IPS-NIHi7 (cell line): ENCODE measurements at regions not wholly inside any gene's neighbourhood (a gene's known extent, or its start where the extent isn't known, plus 50 kb on each side); places are given as distances from the start of the nearest gene placed in this dataset.
"Not testable (repeated sequence)": the region's sequence is repeated elsewhere in the genome, so short reads cannot be mapped to it uniquely, and the experiment has no call there.

Source experiments
- DNase-seq: peaks from one replicate; pipeline ENCODE4 v3.0.0; 2012; ENCODE audit warnings: mixed read lengths; ENCODE audit errors: extremely low spot score

DNA sequence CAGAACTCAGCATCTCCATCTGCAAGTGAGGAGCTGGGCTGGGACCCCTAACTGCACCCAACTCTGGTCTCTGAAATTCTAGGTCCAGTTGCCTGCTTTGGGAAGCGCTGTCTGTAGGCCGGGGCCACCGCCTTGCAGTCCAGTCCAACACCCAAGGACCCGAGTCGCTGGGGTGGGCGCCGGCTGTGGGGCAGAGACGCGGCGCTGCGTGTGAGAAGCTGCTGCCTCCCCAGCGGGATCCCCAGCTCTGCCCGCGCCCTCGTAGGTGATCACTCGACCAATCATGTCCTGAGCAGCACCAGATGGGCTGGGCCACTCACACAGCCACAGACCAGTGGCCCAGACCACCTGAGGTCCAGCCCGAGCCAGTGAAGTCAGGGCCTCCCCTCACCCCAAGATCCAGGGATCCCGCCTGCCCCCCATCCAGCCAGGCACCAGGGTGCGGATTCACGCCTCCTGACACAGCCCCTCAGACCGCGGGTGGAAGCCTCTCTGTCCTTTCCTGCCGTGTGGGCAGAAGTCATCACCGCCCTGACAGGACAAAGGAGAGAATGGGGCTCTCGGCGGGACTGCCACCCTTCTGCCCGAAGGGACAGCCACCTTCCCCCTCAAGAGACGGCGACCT, 67.4 kb upstream of the ADGRA1 start:
- no peak for DNase-seq

DNA sequence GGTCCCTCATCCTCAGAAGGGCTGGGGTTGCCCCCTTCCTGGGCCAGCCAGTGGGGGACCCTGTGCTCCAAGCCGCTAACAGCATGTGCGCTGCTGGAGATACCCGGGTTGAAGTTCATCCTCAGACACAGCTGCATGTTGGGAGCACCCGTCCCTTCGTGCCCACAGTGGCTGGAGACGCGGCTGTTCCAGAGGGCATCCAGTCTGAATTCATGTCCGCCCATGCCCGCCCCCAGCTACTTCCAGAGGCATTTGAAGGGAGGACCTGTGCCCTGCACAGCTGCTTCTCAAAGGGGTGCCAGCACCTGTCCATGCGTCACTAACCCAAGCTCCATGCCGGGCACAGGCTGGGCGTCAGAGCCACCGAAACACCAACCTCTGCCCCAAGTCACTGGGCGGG, 68.1 kb upstream of the ADGRA1 start:
- no peak for DNase-seq

DNA sequence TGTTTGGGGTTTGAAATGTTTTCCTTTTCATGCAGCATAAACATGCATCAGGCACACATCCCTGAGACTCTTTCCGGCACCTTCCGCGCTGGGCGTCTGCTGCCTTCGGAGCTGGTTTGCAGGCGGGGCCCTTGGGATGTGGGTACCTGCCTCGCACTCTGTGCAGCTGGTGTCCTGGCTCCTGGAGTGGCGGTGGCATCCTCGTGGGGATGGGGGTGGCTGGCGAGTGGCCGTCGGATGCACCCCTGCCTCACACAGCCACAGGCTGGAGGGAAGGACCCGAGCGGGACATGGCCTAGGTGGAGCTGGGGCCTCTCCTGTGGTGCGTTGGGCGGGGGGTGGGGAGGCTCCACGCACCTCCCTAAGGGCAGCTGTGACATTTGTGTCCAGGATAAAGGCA, 68.5 kb upstream of the ADGRA1 start:
- DNase-seq = no peak

DNA sequence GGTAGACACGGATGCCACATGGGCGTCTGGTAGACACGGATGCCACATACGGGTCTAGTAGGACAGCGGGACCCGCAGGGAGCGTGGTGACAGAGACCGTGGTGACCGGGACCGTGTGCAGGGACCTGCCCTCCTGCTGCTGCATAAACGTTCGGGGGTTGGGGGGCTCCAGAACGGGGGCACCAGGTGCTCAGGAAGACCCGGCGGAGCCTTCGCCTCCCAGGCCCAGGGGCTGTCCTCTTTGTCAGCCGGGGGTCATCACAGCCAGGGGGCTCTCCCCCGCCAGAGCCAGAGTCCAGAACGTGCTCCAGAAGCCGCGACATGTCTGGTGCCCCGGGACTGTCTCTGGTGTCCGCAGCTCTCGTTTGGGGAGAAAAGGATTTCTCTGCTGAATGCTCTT, 69.2 kb upstream of the ADGRA1 start:
- DNase-seq = no peak

DNA sequence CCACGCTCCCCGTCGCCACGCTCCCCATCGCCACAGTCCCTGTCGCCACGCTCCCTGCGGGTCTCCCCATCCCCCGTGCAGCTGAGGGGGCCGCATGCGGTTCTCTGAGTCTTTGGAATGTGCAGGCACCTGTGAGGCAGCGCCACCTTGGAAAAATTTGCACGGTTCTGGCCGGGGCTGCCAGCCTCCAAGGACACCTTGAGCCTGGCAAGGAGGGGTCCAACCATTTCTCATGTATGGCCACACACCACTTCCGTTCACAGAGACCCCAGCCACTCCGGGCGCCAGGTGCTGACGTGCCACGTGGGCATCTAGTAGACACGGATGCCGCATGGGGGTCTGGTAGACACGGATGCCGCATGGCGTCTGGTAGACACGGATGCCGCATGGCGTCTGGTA, 70.5 kb upstream of the ADGRA1 start:
- no peak for DNase-seq

DNA sequence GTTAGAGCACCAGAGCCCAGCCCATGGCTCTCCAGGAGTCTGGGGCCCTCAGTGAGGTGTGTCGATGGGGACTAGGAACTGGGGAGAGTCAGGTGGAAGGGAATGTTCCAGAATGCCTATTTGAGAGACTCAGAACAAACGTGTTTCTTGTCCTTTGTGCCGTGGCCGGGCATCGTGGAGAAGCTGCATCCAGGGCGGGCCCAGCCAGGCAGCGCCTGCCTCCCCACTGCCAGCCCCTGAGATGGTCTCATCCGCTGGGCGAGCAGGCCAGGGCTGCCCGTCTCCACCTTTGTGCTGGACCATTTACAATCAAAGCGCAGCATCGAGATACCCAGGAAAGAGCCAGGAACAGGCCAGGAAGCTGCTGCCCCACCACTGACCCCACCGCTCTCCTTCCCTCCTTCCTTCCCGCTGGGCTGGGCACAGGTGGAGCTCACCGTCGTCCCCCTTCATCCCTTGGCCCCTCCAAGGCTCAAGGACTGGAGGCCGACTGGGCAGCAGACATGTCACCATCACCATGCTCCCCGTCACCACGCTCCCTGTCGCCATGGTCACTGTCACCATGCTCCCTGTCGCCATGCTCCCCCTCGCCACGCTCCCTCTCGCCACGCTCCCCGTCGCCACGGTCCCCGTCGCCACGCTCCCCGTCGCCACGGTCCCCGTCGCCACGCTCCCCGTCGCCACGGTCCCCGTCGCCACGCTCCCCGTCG, 71.1 kb upstream of the ADGRA1 start:
- no peak for DNase-seq

DNA sequence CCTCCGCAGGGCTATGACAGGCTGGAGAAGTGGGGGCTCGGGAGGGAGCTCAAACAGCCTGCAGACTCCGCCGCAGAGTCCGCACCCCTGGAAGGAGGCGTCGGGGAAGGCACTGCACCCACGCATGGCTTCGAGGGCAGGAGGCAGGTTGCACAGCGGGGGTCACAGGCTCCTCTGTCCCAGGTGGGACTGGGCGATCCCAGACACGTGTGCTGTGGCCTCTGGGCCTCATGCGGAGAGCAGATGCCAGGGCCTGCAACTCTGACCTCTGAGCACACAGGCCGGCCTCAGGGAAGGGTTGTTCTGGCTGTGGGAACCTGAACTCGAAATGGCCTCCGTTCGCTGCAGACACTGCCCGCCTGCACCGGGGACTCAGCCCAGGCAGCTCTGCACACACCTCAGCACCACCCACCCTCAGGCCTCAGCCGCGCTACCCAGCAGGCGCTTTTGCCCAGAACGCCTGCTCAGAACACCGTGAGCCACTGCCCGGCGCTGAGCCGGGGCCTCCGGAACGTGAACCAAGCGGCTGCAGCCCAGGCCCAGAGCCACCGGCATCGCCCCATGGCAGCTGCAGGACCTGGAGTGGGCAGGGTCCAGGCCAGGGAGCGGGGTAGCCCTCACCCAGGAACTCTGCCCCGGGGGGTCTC, 71.8 kb upstream of the ADGRA1 start:
- no peak for DNase-seq

DNA sequence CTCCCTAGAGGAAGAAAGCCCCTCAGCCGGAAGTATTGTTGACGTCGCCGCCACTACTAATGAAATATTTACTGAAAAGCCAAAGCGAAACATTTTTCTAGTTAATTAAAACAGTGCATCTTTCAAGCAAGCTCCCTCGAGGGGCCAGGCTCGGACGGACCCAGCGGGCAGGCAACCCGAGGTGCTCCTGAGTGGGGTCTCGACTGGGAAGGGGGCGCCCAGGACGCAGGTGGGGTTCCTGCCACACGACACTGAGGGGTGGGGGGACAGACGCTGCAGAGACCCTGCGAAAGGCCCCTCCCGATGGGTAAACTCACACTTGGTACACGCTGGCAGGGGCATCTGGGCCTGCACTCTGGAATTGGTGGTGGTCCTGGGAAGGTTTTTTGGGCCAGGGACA, 72.4 kb upstream of the ADGRA1 start:
- DNase-seq = no peak

DNA sequence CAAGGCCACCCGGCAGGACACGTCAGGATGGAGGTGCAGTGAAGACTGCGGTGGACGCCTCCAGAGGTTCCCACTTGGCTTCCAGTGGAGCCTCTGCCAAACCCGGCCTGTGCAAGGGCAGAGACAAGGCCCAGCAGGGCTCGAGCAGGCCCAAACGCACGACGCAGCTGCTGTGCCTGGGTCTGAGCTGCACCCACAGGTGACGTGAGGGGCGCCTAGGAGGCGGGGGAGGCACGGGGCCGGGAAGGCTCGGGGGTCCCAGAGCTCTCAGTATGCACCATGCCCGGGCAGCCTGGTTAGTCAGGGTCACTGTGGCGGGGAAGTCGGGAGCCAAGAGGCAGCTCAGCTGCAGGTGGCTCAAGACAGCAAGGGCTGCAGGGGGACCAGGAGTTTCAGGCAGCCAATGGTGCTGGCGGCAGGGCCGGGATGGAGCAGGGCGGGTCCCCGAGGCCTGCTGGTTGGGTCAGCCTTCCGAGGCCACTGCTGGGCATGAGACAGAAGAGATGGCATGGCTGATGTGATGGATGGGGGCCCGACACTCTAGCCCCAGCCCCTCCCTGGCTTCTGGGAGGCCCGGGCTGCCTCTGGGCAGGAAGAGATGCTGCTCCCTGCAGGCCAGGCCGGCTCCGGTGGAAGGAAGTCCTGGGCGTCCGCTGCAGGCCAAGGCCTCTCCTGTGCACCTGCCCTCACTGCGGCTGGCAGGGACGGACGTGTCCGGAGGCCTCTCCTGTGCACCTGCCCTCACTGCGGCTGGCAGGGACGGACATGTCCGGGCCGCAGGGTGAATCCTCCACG, 72.2 kb upstream of the CFAP46 start:
- DNase-seq = no peak

DNA sequence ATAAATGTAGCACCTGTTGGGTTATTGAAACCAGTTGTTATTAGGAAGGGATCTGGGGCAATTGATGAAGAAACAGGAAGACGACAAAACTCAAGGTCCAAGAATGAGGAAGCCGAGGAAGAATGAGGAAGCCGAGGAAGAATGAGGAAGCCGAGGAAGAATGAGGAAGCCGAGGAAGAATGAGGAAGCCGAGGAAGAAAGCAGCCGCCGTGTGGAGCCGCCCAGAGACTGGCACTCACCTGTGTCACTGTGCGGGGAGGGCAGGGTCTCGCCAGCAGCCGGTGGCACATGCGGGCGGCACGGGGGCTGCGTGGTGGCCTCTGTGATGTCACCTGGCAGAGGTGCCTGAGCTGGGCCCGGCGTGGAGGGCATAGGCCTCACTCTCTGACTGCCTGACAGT, 71.1 kb upstream of the CFAP46 start:
- no peak for DNase-seq

DNA sequence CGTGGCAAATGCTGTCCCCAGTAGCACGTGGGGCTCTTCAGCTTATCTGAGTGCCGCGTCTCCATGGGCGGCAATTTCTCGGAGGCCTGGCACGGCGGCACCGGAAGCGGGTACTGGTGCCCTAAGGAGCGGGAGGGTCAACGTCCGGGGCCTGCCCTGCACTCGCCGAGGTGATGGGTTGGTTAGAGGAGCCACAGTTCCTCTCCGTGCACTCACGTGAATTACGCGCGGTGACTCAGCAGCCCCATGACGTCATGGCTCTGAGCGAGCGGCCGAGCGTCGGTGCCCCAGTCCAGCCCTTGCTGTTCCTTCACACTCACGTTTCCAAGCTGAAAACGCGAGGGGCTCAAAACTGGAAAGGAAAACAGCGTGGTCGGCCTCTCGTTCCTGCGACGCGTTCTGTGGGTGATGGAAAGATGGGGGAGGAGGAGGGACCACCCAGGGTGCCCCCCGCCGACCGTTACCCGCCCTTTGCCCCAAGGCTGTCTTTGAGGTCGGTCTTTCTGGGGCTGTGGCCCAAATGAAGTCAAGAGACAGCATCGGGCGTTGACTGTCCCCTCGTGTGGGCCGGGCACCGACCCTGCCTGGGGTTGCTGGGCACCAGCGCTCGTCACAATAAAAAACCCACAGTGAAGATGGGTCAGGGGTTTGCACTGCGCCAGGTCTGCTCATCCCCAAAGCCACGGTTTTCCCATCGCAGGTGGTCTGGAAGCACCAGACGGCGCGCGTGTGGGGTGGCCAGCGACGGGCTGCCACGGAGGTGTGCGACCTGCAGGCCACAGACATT, 70.4 kb upstream of the CFAP46 start:
- DNase-seq = no peak

DNA sequence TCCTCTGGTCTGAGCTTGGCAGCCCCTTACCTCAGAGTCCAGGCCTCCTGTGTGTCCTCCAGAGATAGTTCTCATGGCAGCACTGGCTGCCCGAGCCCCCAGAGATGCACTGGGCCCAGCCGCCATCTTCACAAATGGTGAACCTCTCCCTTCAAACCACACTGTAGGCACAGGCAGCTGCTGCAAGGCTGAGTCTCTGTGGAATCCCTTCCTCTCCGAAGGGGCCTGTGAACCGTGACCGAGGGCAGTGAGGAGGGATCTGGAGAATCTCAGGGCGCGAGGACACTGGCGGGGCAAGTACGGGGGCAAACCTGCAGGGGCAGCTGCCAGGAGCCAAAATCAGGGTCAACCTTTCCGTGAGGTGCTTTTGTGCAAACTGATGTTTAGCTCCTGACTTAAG, 69.5 kb upstream of the CFAP46 start:
- DNase-seq = no peak

DNA sequence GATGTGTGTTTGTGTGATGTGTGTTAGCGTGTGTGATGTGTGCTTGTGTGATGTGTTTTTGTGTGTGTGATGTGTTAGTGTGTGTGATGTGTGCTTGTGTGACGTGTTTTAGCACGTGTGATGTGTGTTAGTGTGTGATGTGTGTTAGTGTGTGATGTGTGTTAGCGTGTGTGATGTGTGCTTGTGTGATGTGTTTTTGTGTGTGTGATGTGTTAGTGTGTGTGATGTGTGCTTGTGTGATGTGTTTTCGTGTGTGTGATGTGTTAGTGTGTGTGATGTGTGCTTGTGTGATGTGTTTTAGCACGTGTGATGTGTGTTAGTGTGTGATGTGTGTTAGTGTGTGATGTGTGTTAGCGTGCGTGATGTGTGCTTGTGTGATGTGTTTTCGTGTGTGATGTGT, 69.0 kb upstream of the CFAP46 start:
- not testable (repeated sequence) for DNase-seq

DNA sequence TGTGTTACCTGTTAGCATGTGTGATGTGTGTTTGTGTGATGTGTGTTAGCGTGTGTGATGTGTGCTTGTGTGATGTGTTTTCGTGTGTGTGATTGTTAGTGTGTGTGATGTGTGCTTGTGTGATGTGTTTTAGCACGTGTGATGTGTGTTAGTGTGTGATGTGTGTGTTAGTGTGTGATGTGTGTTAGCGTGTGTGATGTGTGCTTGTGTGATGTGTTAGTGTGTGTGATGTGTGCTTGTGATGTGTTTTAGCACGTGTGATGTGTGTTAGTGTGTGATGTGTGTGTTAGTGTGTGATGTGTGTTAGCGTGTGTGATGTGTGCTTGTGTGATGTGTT, 68.4 kb upstream of the CFAP46 start:
- not testable (repeated sequence) for DNase-seq

DNA sequence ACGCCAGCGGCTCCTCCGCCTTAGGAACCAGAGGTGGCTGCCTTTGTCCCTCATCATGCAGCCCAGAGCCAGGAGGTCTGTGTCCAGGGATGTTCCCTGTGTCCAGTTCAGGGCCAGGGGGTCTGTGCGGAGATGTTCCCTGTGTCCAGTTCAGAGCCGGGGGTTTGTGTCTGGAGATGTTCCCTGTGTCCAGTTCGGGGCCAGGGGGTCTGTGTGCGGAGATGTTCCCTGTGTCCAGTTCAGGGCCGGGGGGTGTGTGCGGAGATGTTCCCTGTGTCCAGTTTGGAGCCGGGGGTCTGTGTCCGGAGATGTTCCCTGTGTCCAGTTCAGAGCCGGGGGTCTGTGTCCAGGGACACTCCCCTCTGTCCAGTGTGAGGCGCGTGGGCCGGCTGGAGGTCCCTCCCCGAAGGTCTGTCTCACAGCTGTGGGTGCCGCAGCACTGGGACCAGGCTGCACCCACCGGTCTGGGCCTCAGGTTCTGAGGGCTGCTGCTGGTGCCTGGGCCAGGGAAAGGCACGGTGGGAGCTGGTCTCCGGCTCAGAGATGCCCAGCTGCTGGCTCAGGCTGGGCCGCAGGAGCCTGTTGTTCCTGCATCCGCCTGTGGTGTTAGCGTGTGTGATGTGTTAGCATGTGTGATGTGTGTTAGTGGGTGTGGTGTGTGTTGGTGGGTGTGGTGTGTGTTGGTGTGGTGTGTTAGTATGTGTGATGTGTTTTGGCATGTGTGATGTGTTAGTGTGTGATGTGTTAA, 67.9 kb upstream of the CFAP46 start:
- no peak for DNase-seq

DNA sequence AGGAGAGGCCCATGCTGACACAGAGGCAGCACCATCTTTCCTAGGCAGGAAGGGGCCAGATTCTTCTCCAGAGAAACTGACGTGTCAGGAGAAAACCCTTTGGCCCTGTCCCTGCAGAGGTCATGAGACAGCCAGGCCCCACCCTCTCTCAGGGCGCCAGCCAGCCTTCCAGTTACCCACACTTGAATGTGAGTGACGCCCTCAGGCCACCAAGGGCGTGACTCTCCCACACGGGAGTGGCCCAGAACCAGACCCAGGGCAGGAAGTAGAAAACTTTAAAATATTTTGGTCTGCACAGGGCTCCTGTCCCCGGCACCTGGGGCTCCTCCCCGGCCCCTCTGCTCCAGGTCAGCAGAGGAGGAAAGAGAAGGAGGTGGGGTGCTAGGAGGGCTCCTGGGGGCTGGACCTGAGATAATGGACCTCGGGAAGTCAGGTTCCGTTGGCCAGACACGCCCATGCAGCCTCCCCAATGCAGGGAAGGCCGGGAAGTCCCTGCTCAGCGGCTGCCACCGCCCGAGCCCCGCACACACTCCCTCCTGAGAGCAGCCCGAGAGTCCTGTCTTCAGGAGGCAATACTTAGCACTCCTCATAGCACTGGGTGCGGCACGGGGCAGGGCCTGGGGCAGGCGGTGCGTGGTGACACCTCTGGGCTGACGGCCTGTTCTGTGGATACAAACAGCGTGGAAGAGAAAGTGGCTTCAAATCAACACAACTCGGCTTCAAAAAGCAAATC, 67.0 kb upstream of the CFAP46 start:
- peak; percentile 37 for DNase-seq

DNA sequence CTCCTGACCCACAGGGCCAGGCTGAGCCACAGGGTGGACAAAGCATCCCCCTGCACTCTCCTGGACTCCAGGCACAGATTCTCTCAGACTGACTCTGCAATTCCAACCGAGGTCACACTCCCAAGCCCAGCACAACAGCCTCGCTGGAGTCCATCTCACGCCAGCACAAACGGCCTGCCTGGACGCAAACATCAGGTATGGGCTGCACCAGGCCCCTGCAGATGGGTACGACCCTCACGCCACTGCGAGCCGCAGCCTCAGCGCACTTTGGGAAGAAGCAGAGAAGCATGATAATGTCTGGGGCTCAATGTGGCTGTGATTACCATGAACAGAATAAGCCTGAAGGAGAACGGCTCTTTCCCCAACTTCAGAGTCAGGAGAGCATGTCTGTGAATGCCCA, 66.4 kb upstream of the CFAP46 start:
- no peak for DNase-seq

DNA sequence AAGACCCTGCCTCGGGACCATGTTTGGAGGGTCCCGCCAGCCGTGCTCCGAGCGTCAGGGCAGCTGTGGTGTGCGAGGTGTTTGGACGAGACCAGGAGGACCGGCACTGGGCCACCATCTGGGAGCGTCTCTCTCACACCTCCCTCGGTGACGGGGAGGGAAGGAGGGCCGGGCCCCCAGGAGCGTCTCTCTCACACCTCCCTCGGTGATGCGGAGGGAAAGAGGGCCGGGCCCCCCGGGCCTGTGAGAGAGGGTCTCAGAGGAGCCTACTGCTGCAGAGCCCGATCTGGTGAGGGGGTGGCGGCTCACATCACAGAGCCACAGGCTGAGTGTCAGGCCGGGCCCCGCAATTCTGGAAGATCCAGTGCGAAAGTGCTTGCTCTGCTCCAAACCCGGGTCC, 65.8 kb upstream of the CFAP46 start:
- no peak for DNase-seq

DNA sequence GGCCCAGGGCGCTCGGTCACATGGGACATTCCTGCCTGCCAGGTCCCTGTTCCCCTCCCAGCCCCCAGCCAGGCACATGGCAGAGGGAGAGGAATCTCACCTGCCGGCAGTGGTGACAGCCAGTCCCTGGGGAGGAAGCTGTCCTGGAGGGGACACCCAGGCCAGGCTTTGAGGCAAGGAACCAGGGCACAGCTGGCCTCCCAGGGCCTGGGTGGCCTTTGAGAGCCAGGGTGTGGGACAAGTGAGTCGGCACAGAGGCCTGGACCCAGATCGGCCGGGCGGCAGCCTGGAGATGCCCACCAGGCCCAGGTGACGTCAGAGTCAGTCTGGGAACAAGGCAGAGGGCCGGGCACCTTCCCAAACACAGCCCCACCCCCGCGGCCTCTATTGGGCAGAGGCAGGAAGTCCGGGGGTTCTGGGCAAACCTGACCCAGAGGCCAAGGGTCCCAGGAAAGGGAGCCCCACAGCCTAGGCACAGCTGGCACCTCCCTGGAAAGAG, 65.0 kb upstream of the CFAP46 start:
- no peak for DNase-seq

DNA sequence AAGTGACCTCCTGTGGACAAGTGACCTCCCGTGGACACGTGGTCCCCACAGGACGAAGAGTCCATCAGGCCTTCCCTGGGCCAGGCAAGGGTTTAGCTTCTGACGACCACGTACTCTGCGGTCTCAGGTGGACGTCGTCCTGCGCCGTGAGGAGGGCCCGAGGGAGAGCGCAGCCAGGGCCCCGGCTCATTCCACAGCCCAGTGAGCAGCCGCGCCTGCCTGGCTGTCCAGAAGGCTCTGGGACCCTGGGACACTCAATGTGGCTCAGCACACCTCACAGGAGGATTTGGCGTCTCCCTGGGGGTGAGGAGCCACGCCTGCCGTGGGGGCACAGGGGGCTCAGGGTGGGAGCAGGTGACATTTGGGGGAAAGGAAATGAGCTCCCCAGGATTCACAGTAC, 64.4 kb upstream of the CFAP46 start:
- no peak for DNase-seq
